MM.1S (cell line): ENCODE measurements at regions not wholly inside any gene's neighbourhood (a gene's known extent, or its start where the extent isn't known, plus 50 kb on each side); places are given as distances from the start of the nearest gene placed in this dataset.

ENCODE experiments used
- DNase-seq: peaks from one replicate; pipeline ENCODE4 v3.0.0-alpha.2; 2015
- H2AFZ ChIP-seq: fragments of 300-600 bp; sonication (generic); 2 replicates; pipeline ENCODE4 v1.6.0; 2016; ENCODE audit warnings: antibody characterized with exemption, low read length
- H3F3A ChIP-seq: fragments of 300-600 bp; sonication (generic); 2 replicates; pipeline ENCODE4 v1.6.1; 2016; ENCODE audit warnings: mild to moderate bottlenecking, antibody characterized with exemption, low read length, moderate library complexity, mixed read lengths; ENCODE audit not compliant: insufficient read depth
- H3K27ac ChIP-seq: fragments of 300-600 bp; sonication (generic); 2 replicates; pipeline ENCODE4 v1.5.1; 2016; ENCODE audit warnings: mild to moderate bottlenecking, low read length
- H3K27me3 ChIP-seq: fragments of 300-600 bp; sonication (generic); replicated peaks from 2 replicates; pipeline ENCODE4 v1.6.0; 2016; ENCODE audit warnings: low read length; ENCODE audit not compliant: insufficient read depth
- H3K36me3 ChIP-seq: fragments of 300-600 bp; sonication (generic); replicated peaks from 2 replicates; pipeline ENCODE4 v1.6.1; 2016; ENCODE audit warnings: mild to moderate bottlenecking, low read length, mixed read lengths; ENCODE audit not compliant: insufficient read depth
- H3K4me1 ChIP-seq: fragments of 300-600 bp; sonication (generic); 2 replicates; pipeline ENCODE4 v1.6.1; 2016; ENCODE audit warnings: low read length, mixed read lengths
- H3K4me2 ChIP-seq: fragments of 300-600 bp; sonication (generic); 2 replicates; pipeline ENCODE4 v1.6.0; 2016; ENCODE audit warnings: low read depth, low read length
- H3K4me3 ChIP-seq: fragments of 300-600 bp; sonication (generic); 2 replicates; pipeline ENCODE4 v1.5.1; 2016; ENCODE audit warnings: low read length, mixed read lengths
- H3K79me2 ChIP-seq: fragments of 300-600 bp; sonication (generic); 2 replicates; pipeline ENCODE4 v1.6.1; 2016; ENCODE audit warnings: mixed run types, low read length, mixed read lengths
- H3K9ac ChIP-seq: fragments of 300-600 bp; sonication (generic); 2 replicates; pipeline ENCODE4 v1.6.1; 2016; ENCODE audit warnings: low read length, mixed read lengths
- H3K9me2 ChIP-seq: fragments of 300-600 bp; sonication (generic); replicated peaks from 2 replicates; pipeline ENCODE4 v1.6.1; 2016; ENCODE audit warnings: mild to moderate bottlenecking, low read length, mixed read lengths; ENCODE audit not compliant: insufficient read depth
- H3K9me3 ChIP-seq: fragments of 300-600 bp; sonication (generic); replicated peaks from 2 replicates; pipeline ENCODE4 v1.6.1; 2016; ENCODE audit warnings: mild to moderate bottlenecking, low read length, mixed read lengths; ENCODE audit not compliant: insufficient read depth
- H4K20me1 ChIP-seq: fragments of 300-600 bp; sonication (generic); 2 replicates; pipeline ENCODE4 v1.6.1; 2016; ENCODE audit warnings: mild to moderate bottlenecking, low read length, moderate library complexity, mixed read lengths; ENCODE audit not compliant: insufficient read depth
- CTCF ChIP-seq: fragments of 300-600 bp; sonication (generic); IDR thresholded peaks from 2 replicates; pipeline ENCODE4 v1.5.1; 2016; ENCODE audit warnings: antibody characterized with exemption, low read length, mixed read lengths
- EZH2 ChIP-seq: fragments of 300-600 bp; sonication (generic); optimal IDR thresholded peaks from 2 replicates; pipeline ENCODE3; 2017; ENCODE audit warnings: low read depth, mild to moderate bottlenecking, antibody characterized with exemption, low read length, mixed read lengths
- EZH2phosphoT487 ChIP-seq: fragments of 300-600 bp; sonication (generic); IDR thresholded peaks from 2 replicates; pipeline ENCODE4 v1.6.1; 2018; ENCODE audit warnings: antibody characterized with exemption, low read length

- Histone ChIP-seq H3K9me2 (no peaks in the 10 kb centered on the region), H3K4me3 (no peak overlapping the region), H4K20me1 (no peaks in the 10 kb centered on the region), H3K79me2 (no peaks in the 10 kb centered on the region), H3K27me3 (no peaks in the 10 kb centered on the region), H3K4me1 (peaks cover 22% of the 10 kb centered on the region), H3K27ac (no peak overlapping the region), H3K9ac (no peak overlapping the region), H3K4me2 (no peak overlapping the region), H3F3A (no peaks in the 10 kb centered on the region), H3K9me3 (no peaks in the 10 kb centered on the region), H2AFZ (no peak overlapping the region), H3K36me3 (no peaks in the 10 kb centered on the region)
- DNase-seq: no peak
- TF ChIP-seq CTCF: no peak
- no peak for TF ChIP-seq EZH2phosphoT487
- no peak for TF ChIP-seq EZH2
Measured at GRCh38 chr2:239607517-239608191, 206.8 kb upstream of the HDAC4 start.

GRCh38 chr2:239606741-239607516 lies 206.1 kb upstream of the HDAC4 start:
- no peaks in the 10 kb centered on the region for H3K79me2 ChIP-seq
- no peak overlapping the region for H3K27ac ChIP-seq
- no peaks in the 10 kb centered on the region for H3K9me2 ChIP-seq
- no peaks in the 10 kb centered on the region for H3K36me3 ChIP-seq
- H3K4me1 ChIP-seq: peaks cover 26% of the 10 kb centered on the region
- no peaks in the 10 kb centered on the region for H3K9me3 ChIP-seq
- no peaks in the 10 kb centered on the region for H4K20me1 ChIP-seq
- DNase-seq: no peak
- no peak overlapping the region for H3K4me3 ChIP-seq
- no peak overlapping the region for H3K4me2 ChIP-seq
- no peaks in the 10 kb centered on the region for H3F3A ChIP-seq
- H3K9ac ChIP-seq: no peak overlapping the region
- no peaks in the 10 kb centered on the region for H3K27me3 ChIP-seq
- TF ChIP-seq EZH2 (no peak), EZH2phosphoT487 (no peak), CTCF (no peak)
- no peak overlapping the region for H2AFZ ChIP-seq

- no peak overlapping the region for H3K27ac ChIP-seq
- no peak overlapping the region for H3K9ac ChIP-seq
- no peak for DNase-seq
- no peak overlapping the region for H2AFZ ChIP-seq
- H4K20me1 ChIP-seq: no peaks in the 10 kb centered on the region
- H3K27me3 ChIP-seq: no peaks in the 10 kb centered on the region
- TF ChIP-seq EZH2phosphoT487: no peak
- H3K9me2 ChIP-seq: no peaks in the 10 kb centered on the region
- peaks cover 18% of the 10 kb centered on the region for H3K4me1 ChIP-seq
- no peaks in the 10 kb centered on the region for H3F3A ChIP-seq
- no peaks in the 10 kb centered on the region for H3K9me3 ChIP-seq
- no peaks in the 10 kb centered on the region for H3K36me3 ChIP-seq
- H3K79me2 ChIP-seq: no peaks in the 10 kb centered on the region
- H3K4me3 ChIP-seq: no peak overlapping the region
- no peak overlapping the region for H3K4me2 ChIP-seq
Measured at GRCh38 chr2:239605976-239606375, 205.2 kb upstream of the HDAC4 start.

- Histone ChIP-seq H3F3A (no peaks in the 10 kb centered on the region), H3K9ac (no peak overlapping the region), H3K36me3 (no peaks in the 10 kb centered on the region), H3K4me2 (no peak overlapping the region), H3K27ac (no peak overlapping the region), H3K9me2 (no peaks in the 10 kb centered on the region), H3K4me3 (no peak overlapping the region), H2AFZ (no peak overlapping the region), H3K79me2 (no peaks in the 10 kb centered on the region), H3K27me3 (no peaks in the 10 kb centered on the region), H3K4me1 (peaks cover 16% of the 10 kb centered on the region), H4K20me1 (no peaks in the 10 kb centered on the region), H3K9me3 (no peaks in the 10 kb centered on the region)
- no peak for DNase-seq
- TF ChIP-seq CTCF: no peak
- no peak for TF ChIP-seq EZH2phosphoT487
- TF ChIP-seq EZH2: no peak
Measured at GRCh38 chr2:239605409-239605808, 204.6 kb upstream of the HDAC4 start.
